TTC549 (cell line): ENCODE measurements at regions not wholly inside any gene's neighbourhood (a gene's known extent, or its start where the extent isn't known, plus 50 kb on each side); places are given as distances from the start of the nearest gene placed in this dataset.
"Not testable (repeated sequence)": the region's sequence is repeated elsewhere in the genome, so short reads cannot be mapped to it uniquely, and the experiment has no call there.

ENCODE experiments used
- FAIRE-seq: peaks from 2 replicates; lab custom pipeline; 2012; peaks lifted over from hg19 to GRCh38; lab: Jason Lieb, UNC

- no peak for FAIRE-seq
Observed at GRCh38 chr5:163951069-163951468, 445.6 kb downstream of the MAT2B start.

DNA sequence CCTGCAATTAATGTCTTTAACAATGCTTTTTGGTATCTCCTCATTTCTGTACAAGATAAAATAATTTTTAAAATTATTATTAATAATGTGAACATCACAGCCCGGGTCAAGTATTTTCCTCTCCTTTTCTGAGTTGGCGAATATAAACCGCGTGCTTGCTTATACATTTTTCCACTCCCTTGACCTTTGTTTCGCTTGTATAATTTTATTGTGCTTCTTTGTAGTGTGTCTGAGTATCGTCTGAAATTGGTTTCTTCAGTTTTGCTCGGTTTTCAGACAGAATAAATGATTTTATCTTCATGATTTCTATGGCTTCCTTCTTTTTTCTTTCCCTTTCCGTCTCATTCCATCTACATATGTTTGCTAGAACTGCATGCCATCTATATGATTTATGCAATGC lies 448.5 kb downstream of the MAT2B start:
- FAIRE-seq, result no peak

DNA sequence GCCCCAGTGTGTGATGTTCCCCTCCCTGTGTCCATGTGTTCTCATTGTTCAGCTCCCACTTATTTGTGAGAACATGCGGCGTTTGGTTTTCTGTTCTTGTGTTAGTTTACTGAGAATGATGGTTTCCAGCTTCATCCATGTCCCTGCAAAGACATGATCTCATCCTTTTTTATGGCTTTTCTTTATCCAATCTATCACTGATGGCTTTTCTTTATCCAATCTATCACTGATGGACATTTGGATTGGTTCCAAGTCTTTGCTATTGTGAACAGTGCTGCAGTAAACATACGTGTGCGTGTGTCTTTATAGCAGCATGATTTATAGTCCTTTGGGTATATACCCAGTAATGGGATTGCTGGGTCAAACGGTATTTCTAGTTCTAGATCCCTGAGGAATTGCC lies 455.8 kb downstream of the MAT2B start:
- FAIRE-seq, result not testable (repeated sequence)

DNA sequence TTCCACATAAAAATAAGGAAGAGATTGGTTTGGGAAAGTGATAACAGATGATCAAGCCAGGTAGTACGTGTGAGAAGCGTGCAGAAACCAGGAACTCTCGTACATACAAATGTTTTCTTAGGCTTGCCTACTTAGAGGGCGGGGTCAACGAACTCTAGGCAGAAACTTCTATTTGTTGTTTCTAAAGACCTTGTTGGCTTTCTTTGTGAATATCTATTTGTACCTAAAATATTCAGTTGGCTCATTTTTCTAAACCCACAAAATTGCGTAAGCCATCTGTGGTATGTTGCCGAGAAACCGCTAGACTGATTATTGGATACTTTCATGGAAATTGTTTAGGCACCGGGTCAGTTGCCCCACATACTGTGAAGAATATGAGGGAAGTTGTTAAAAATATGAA lies 458.5 kb downstream of the MAT2B start:
- FAIRE-seq, result no peak

DNA sequence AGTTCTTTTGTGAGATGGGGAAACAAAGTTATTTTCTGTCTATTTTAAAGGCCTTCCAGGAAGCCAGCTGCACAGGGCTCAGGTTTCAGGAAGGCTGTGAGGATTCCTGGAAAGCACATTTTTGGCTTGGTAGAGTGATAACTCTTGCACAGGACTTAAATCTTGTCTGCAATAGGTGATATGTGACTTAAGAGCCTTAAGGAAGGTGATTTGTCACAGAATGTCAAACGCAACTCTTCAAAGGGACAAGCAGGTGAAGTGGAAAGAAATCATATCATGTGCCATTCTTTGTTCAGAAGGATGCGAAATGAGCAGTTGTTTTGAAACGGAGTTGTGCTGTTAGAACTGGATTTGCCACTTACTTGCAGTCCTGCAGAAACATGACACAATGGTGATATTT lies 459.3 kb downstream of the MAT2B start:
- no peak for FAIRE-seq

DNA sequence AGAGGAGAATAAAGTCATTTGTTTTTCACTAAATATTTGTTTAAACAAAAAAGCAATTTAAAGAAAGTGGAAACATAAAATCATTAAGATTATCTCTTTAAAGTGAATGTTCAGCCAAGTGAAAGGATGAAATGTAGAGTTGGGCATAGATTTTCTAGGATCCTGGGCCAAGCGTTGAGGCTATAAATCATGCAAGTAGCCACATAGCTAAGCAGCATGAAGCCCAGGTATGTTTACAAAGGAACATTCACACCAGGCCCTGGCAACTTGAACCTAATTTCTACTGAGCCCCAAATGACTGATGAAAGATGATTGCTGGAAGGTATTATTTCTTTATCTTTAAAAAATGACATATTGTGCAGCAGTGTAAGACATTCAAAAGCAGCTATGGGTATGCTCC lies 461.8 kb downstream of the MAT2B start:
- no peak for FAIRE-seq

- no peak for FAIRE-seq
Observed at GRCh38 chr5:163968651-163969050, 463.2 kb downstream of the MAT2B start.

- no peak for FAIRE-seq
Observed at GRCh38 chr5:163976696-163977095, 471.3 kb downstream of the MAT2B start.

GRCh38 chr5:163978897-163979296 lies 473.5 kb downstream of the MAT2B start:
- FAIRE-seq, result no peak

DNA sequence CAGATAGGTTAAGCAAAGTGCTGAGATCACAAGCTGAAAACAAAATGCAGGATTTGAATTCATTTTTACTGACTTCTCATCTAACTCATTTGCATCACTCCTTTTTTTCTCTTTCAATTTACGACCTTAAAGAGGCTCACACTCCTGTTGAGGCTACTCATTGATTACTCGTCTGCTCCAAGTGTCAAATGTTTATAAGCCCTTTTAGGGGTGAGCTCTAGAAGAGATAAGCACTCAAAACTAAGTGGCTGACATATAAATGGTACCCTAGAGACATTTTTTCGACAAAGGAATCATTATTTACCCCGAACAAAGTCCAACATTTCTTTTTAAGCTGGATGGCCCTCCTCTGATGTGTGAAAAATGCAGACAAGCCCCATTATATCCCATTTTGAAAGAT lies 483.1 kb downstream of the MAT2B start:
- no peak for FAIRE-seq

DNA sequence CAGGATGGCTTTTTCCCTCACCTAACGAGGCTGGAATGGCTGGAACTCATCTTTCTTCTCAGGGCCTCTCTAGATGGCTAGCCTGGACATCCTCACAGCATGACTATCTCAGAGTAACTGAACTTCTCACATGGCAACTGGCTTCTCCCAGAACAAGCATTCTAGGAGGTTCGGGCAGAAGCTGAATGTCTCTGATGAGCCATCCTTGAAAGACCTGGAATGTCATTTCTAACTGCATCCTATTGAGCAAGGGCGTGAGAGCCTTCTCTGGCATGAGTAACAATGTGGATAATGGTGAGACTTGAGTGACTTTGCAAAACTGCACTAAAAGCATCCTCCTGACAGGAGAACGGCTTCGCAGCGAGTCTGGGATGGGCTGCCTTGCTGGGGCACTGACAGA lies 487.7 kb downstream of the MAT2B start:
- FAIRE-seq, result no peak

GRCh38 chr5:163995206-163995605 lies 489.8 kb downstream of the MAT2B start:
- FAIRE-seq, result no peak

DNA sequence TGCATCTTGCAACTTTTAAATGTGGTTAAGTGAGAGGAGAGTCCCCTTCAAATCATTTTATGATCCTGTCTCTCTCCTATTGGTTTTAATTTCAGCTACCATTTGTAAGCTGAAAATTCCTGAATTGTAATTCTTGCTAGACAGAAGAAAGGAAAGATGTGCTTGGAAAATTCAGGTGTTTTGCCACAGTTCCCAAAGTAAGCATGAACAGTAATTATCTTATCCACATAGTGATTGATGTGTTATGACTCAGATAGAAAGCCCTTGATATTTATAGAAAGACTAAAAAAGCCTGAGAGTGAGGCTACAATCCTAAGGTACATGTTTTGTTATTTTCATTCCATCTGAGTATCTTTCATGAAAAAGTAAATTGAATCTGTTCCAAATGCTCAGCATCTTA lies 492.5 kb downstream of the MAT2B start:
- no peak for FAIRE-seq

DNA sequence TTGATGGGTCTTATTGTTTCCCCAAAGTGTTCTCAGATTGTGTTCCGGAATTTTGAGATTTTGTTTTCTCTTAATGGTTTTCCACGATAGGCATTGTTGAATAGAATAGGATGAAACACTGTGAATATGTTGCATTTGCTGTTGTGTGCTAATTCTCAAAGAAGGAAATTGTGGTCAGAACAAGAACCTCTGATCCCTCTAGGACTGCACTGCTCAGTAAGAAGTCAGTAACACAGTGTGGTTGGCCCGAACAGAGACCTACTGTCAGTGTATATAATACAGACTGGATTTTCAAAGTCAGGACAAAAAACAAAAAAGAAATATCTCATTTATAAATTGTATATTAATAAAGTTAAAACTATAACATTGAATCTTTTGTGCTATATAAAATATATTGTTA lies 494.8 kb downstream of the MAT2B start:
- no peak for FAIRE-seq

- no peak for FAIRE-seq
Observed at GRCh38 chr5:164000819-164001218, 495.4 kb downstream of the MAT2B start.

DNA sequence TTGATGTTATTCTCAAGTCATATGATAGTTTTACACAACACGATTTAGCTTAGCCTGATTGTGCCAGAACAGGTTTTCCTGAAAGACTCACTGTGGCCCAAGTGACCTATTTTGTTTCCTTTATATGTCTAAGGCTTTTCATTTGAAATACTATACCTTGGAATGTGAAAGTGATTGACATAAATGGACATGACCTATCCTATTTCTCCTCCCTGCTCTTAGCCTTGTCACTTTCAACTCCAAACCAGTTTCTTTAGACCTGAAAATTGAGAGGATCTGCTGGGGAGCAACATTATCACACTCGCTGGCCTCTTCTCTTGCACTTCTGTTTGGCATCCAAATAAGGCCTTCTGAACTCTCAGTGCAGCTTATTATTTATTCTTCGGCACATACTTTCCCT lies 496.8 kb downstream of the MAT2B start:
- no peak for FAIRE-seq

DNA sequence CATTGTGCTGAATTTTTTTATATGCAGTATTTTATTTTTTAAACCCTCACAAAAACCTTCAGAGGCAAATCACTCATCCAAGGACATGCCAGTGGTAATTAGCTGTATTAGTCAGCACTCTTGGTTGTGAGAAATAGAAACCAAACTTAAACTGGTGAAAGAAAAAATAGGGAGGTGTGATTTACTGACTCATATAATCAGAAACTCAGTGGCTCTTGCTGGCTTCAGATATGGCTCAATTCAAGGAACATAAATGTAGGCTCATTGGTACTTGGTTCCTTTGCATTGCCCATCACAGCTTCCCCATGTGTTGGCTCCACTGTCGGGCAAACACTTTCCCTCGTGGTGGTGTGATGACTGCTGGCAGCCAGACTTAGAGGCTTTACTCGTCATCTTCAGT lies 497.2 kb downstream of the MAT2B start:
- FAIRE-seq, result no peak

GRCh38 chr5:164005071-164005470 lies 499.7 kb downstream of the MAT2B start:
- no peak for FAIRE-seq

DNA sequence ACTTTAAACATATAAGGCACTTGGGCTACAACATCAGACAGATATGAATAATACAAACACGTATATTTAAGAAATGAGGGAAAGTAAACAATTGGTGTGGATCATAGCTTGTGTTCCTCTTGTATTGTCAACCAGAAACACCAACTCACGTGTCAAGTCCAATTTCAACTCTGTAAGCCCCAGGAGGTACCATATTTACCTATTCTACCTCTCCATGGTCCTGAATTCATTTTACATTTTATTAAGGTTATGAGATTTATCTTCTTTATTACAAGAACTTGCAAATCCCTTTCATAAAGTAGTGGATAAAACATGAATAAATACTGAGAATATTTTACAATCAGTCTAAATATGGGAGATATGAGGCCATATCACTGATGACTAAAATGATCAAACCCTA lies 501.6 kb downstream of the MAT2B start:
- FAIRE-seq, result no peak

- FAIRE-seq, result no peak
Observed at GRCh38 chr5:164009621-164010020, 504.2 kb downstream of the MAT2B start.

GRCh38 chr5:164010900-164011299 lies 505.5 kb downstream of the MAT2B start:
- no peak for FAIRE-seq

- FAIRE-seq, result no peak
Observed at GRCh38 chr5:164012371-164012770, 507.0 kb downstream of the MAT2B start.

GRCh38 chr5:164013077-164013670 lies 507.8 kb downstream of the MAT2B start:
- peak; percentile 89 for FAIRE-seq

GRCh38 chr5:164020116-164020515 lies 514.7 kb downstream of the MAT2B start:
- no peak for FAIRE-seq

GRCh38 chr5:164027738-164028137 lies 522.3 kb downstream of the MAT2B start:
- FAIRE-seq, result no peak
